ENCODE measurements at regions not wholly inside any gene's neighbourhood (a gene's known extent, or its start where the extent isn't known, plus 50 kb on each side); places are given as distances from the start of the nearest gene placed in this dataset. TPM values are rescaled to one million over a fixed set of nuclear protein-coding genes. Genes with fewer than 3 reads are reported as not detected.

- ChIA-PET POLR2A (no interaction called here), CTCF (no interaction called here)
Observed at GRCh38 chr3:59107856-59108815, 58.3 kb upstream of the CFAP20DC start.

GRCh38 chr3:59106085-59106648, 56.3 kb upstream of the CFAP20DC start:
- TF ChIP-seq, protein P1, sequence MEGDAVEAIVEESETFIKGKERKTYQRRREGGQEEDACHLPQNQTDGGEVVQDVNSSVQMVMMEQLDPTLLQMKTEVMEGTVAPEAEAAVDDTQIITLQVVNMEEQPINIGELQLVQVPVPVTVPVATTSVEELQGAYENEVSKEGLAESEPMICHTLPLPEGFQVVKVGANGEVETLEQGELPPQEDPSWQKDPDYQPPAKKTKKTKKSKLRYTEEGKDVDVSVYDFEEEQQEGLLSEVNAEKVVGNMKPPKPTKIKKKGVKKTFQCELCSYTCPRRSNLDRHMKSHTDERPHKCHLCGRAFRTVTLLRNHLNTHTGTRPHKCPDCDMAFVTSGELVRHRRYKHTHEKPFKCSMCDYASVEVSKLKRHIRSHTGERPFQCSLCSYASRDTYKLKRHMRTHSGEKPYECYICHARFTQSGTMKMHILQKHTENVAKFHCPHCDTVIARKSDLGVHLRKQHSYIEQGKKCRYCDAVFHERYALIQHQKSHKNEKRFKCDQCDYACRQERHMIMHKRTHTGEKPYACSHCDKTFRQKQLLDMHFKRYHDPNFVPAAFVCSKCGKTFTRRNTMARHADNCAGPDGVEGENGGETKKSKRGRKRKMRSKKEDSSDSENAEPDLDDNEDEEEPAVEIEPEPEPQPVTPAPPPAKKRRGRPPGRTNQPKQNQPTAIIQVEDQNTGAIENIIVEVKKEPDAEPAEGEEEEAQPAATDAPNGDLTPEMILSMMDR (IDR thresholded peaks at IDR 0.05; ENCODE audit: low read depth, low read length) = no peak
- no peaks in the 10 kb centered on the region for H3K9me3 ChIP-seq (ENCODE audit: control insufficient read depth, insufficient read depth, low read length)
- H3K27ac ChIP-seq (ENCODE audit: low read depth, low read length) = no peak overlapping the region
- ChIA-PET CTCF (interaction anchor here (0.6 kb wide), 2 partner anchors 56 to 465 kb away, joined by 3 to 4 read pairs; no protein-coding TSS in a partner anchor), POLR2A (interaction anchor here (0.6 kb wide), 2 partner anchors 221 to 228 kb away, joined by 6 read pairs; no protein-coding TSS in a partner anchor)
- DNase-seq (ENCODE audit: low read depth, low spot score) = no peak
- H3K27me3 ChIP-seq (ENCODE audit: control insufficient read depth, insufficient read depth, low read length) = no peaks in the 10 kb centered on the region
- H3K4me3 ChIP-seq (ENCODE audit: low read depth, low read length) = no peak overlapping the region

More at GRCh38 chr3:59107856-59108815, 58.3 kb upstream of the CFAP20DC start:
- Histone ChIP-seq H3K9me3 (ENCODE audit: control insufficient read depth, insufficient read depth, low read length) (no peaks in the 10 kb centered on the region), H3K27ac (ENCODE audit: low read depth, low read length) (no peak overlapping the region), H3K27me3 (ENCODE audit: control insufficient read depth, insufficient read depth, low read length) (no peaks in the 10 kb centered on the region), H3K4me3 (ENCODE audit: low read depth, low read length) (no peak overlapping the region)
- no peak for DNase-seq (ENCODE audit: low read depth, low spot score)
- TF ChIP-seq, protein P1 (IDR thresholded peaks at IDR 0.05; ENCODE audit: low read depth, low read length) = no peak

- no peak for DNase-seq (ENCODE audit: low read depth, low spot score)
- H3K9me3 ChIP-seq (ENCODE audit: control insufficient read depth, insufficient read depth, low read length) = no peaks in the 10 kb centered on the region
- TF ChIP-seq, protein P1 (IDR thresholded peaks at IDR 0.05; ENCODE audit: low read depth, low read length) = no peak
- ChIA-PET POLR2A (no interaction called here), CTCF (no interaction called here)
- H3K27ac ChIP-seq (ENCODE audit: low read depth, low read length) = no peak overlapping the region
- no peak overlapping the region for H3K4me3 ChIP-seq (ENCODE audit: low read depth, low read length)
- no peaks in the 10 kb centered on the region for H3K27me3 ChIP-seq (ENCODE audit: control insufficient read depth, insufficient read depth, low read length)
Observed at GRCh38 chr3:59103552-59103951, 53.7 kb upstream of the CFAP20DC start.

- no peak overlapping the region for H3K27ac ChIP-seq (ENCODE audit: low read depth, low read length)
- no peaks in the 10 kb centered on the region for H3K27me3 ChIP-seq (ENCODE audit: control insufficient read depth, insufficient read depth, low read length)
- DNase-seq (ENCODE audit: low read depth, low spot score) = no peak
- CTCF ChIA-PET = no interaction called here
- TF ChIP-seq, protein P1 (IDR thresholded peaks at IDR 0.05; ENCODE audit: low read depth, low read length) = no peak
- H3K9me3 ChIP-seq (ENCODE audit: control insufficient read depth, insufficient read depth, low read length) = no peaks in the 10 kb centered on the region
- H3K4me3 ChIP-seq (ENCODE audit: low read depth, low read length) = no peak overlapping the region
- POLR2A ChIA-PET = no interaction called here
Observed at GRCh38 chr3:59101231-59101736, 51.5 kb upstream of the CFAP20DC start.

Small RNAs in the stretch of these regions (small RNA-seq; reads per million reads assigned to genes)
- not detected for gene RF00017 (ENCODE audit: insufficient read length, low read depth)
